AG10803 (cell line): ENCODE measurements at regions not wholly inside any gene's neighbourhood (a gene's known extent, or its start where the extent isn't known, plus 50 kb on each side); places are given as distances from the start of the nearest gene placed in this dataset.

ENCODE experiments used
- DNase-seq: peaks from one replicate; pipeline ENCODE4 v3.0.0; 2010; ENCODE audit warnings: low read depth
- H3K4me3 ChIP-seq: 2 replicates; pipeline ENCODE4 v1.5.1; 2011; ENCODE audit warnings: mild to moderate bottlenecking, low read length, control low read depth
- CTCF ChIP-seq: conservative IDR thresholded peaks from 2 replicates; pipeline ENCODE4 v1.5.1; 2011; ENCODE audit warnings: mild to moderate bottlenecking, low read length, control low read depth, inconsistent platforms

DNA sequence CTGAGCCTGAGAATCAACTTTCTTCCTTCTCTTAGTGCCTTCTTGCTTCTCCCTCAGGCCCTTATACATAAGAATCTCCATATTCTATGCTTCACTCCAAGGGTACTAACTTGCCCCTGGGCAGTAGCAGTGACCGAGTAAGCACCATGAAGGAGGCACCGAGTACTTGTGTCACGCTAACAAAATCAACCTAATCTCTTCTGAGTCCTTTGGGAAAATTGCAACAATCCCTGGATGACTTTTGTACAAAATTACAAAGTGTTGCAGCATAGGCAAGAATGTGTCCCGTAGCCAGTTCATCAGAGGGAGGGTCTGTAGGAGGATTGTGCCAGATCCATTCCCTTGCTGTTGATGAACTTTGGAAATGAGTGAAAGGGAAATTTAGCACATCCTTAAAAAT is 80.4 kb upstream of the EEPD1 start:
- TF ChIP-seq CTCF, result no peak

DNA sequence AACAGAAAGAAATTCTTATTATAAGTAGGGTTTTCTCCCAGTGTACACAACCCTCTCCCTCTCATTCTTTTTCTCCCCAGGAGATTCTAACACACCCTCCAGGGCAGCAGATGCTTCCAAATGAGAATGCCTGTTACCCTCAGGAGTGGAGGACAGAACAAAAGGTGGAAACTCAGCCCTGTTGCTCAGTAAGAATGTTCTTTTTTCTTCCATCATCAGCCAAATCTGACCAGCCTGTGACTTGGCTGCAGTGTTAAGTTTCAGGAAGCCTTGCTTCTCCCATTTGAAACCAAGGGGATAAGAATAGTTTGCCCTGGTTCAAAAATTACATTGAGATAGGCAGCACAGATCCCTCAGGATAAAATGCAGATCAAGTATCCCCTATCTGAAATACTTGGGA is 77.5 kb upstream of the EEPD1 start:
- H3K4me3 ChIP-seq, result no peak overlapping the region
- no peak for DNase-seq
- TF ChIP-seq CTCF, result no peak

More for the DNA sequence above, 80.4 kb upstream of the EEPD1 start:
- H3K4me3 ChIP-seq, result no peak overlapping the region
- no peak for DNase-seq

GRCh38 chr7:36076074-36076473 is 77.0 kb upstream of the EEPD1 start:
- no peak for DNase-seq
- no peak overlapping the region for H3K4me3 ChIP-seq
- TF ChIP-seq CTCF, result no peak

DNA sequence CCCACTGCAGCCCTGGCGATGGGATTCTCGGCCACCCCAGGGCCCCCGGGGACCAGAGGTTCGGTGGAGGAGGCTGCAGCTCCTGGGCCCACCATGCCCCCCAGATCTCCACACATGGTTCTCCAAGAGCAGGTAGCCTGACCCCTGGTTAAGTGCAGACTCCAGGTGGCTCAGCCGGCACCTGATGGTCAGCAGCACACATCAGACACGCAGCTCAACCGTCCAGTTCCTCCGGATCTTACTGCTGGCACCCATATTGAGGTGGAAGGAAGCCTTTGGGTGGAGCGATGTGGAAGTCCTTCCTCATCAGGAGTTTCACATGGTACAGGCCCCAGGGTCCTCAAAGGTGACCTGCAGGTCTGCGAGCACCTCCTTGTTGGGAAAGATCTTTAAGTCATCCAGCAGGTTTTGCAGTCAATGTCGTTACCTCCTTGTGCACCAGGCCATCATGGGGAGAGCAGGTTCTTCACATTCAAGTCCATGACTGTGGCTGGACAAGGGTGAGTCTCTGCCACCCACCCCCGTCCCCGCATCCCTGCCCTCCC is 74.2 kb upstream of the EEPD1 start:
- TF ChIP-seq CTCF, result no peak
- H3K4me3 ChIP-seq, result no peak overlapping the region
- no peak for DNase-seq

DNA sequence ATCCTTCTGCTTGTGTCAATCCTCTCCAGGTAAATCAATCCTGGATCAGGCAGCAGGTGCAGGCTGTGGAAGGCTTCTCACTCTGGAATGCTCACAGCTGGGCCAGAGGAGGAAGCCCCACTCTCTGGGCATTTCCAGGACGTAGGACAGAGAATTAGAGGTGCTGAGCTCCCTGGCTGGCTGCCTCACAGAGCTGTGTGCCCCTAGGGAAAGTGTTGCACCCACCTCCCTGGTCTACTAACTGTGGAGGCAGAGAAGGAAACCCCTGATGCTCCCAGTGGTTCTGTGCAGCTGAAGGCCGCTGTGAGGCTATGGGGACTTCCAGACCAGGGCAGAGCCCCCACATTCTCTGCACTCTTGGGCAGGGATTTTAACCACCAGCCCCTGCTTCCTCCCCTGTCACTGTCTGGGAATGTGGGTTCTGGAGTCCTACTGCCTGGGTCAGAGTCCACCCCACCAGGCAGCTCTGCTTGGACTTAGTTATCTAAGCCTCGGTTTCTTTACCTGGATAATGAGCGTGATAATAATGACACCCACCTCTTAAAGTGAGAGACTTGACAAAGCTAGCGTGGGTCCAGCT is 73.5 kb upstream of the EEPD1 start:
- peak; percentile 3 for DNase-seq
- TF ChIP-seq CTCF, result no peak
- no peak overlapping the region for H3K4me3 ChIP-seq

DNA sequence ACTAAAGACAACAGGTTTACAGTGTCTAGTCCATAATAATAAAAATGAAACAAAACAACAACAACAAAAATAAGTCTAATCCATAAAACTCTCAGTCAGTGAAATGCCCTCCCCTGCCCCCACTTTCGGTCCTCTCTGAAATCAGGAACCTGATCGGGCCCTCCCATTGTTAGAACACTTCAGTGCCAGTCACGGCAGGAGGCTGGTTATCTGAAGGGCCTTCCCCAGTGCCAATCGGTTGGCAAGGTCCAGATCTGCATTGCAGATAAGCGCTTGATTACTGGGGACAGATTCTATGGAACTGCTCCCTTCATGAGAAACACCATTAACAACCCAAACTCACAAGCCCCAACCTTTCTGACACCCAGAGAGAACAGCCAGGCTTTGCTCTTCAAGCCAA is 72.2 kb upstream of the EEPD1 start:
- H3K4me3 ChIP-seq, result no peak overlapping the region
- DNase-seq, result no peak
- TF ChIP-seq CTCF, result no peak

- no peak for DNase-seq
- TF ChIP-seq CTCF, result no peak
- no peak overlapping the region for H3K4me3 ChIP-seq
Measured at GRCh38 chr7:36082216-36082615, 70.8 kb upstream of the EEPD1 start.
